HFF-Myc (cell line): ENCODE measurements at regions not wholly inside any gene's neighbourhood (a gene's known extent, or its start where the extent isn't known, plus 50 kb on each side); places are given as distances from the start of the nearest gene placed in this dataset.

Experiments used
- DNase-seq: peaks from one replicate; pipeline ENCODE4 v3.0.0-alpha.2; 2011; ENCODE audit warnings: low read depth; ENCODE audit errors: extremely low read depth
- H3K4me3 ChIP-seq: replicated peaks from 2 replicates; pipeline ENCODE4 v1.5.1; 2011; ENCODE audit warnings: low read depth, mild to moderate bottlenecking, control low read depth, low read length
- CTCF ChIP-seq: IDR thresholded peaks from 2 replicates; pipeline ENCODE4 v1.5.1; 2012; ENCODE audit warnings: mild to moderate bottlenecking, low read depth, low read length, control low read depth; ENCODE audit errors: missing control alignments

- DNase-seq: no peak
- no peak overlapping the region for H3K4me3 ChIP-seq
- TF ChIP-seq CTCF: no peak
Observed at GRCh38 chr1:234989479-234990327, 138.9 kb downstream of the TOMM20 start.

GRCh38 chr1:234989019-234989418 is 139.6 kb downstream of the TOMM20 start:
- H3K4me3 ChIP-seq: no peak overlapping the region
- no peak for DNase-seq
- TF ChIP-seq CTCF: no peak

- TF ChIP-seq CTCF: no peak
- no peak for DNase-seq
- H3K4me3 ChIP-seq: no peak overlapping the region
Observed at GRCh38 chr1:234988536-234988935, 140.1 kb downstream of the TOMM20 start.

- TF ChIP-seq CTCF: no peak
- H3K4me3 ChIP-seq: no peak overlapping the region
- no peak for DNase-seq
Observed at GRCh38 chr1:234988155-234988517, 140.5 kb downstream of the TOMM20 start.

GRCh38 chr1:234987415-234988154 is 141.1 kb downstream of the TOMM20 start:
- no peak for DNase-seq
- TF ChIP-seq CTCF: no peak
- H3K4me3 ChIP-seq: no peak overlapping the region

- no peak for DNase-seq
- TF ChIP-seq CTCF: no peak
- no peak overlapping the region for H3K4me3 ChIP-seq
Observed at GRCh38 chr1:234986750-234987414, 141.8 kb downstream of the TOMM20 start.
